KMS-11 (cell line): ENCODE measurements at regions not wholly inside any gene's neighbourhood (a gene's known extent, or its start where the extent isn't known, plus 50 kb on each side); places are given as distances from the start of the nearest gene placed in this dataset.

Experiments used
- H2AFZ ChIP-seq: fragments of 200-600 bp; sonication (generic); 2 replicates; pipeline ENCODE4 v1.6.1; 2016; ENCODE audit warnings: antibody characterized with exemption, mixed run types, low read depth
- H3K27ac ChIP-seq: fragments of 200-600 bp; sonication (generic); 2 replicates; pipeline ENCODE4 v1.6.1; 2016; ENCODE audit warnings: mild to moderate bottlenecking, mixed run types
- H3K27me3 ChIP-seq: fragments of 200-600 bp; sonication (generic); 2 replicates; pipeline ENCODE4 v1.6.1; 2017; ENCODE audit warnings: mild to moderate bottlenecking, low read depth, mixed run types, moderate library complexity; ENCODE audit not compliant: insufficient read depth
- H3K36me3 ChIP-seq: fragments of 200-600 bp; sonication (generic); 2 replicates; pipeline ENCODE4 v1.6.1; 2017; ENCODE audit warnings: mild to moderate bottlenecking, mixed run types; ENCODE audit not compliant: insufficient read depth
- H3K4me1 ChIP-seq: fragments of 200-600 bp; sonication (generic); 2 replicates; pipeline ENCODE4 v1.6.1; 2016; ENCODE audit warnings: mild to moderate bottlenecking, low read depth, mixed run types; ENCODE audit not compliant: poor library complexity, severe bottlenecking
- H3K4me2 ChIP-seq: fragments of 200-600 bp; sonication (generic); 2 replicates; pipeline ENCODE4 v1.7.0; 2016; ENCODE audit warnings: mild to moderate bottlenecking, mixed run types
- H3K4me3 ChIP-seq: fragments of 200-600 bp; sonication (generic); IDR thresholded peaks from 2 replicates; pipeline ENCODE4 v1.6.1; 2017; ENCODE audit warnings: low read depth, low read length, mixed read lengths; ENCODE audit not compliant: insufficient read depth
- H3K79me2 ChIP-seq: fragments of 200-600 bp; sonication (generic); 2 replicates; pipeline ENCODE4 v1.6.1; 2016; ENCODE audit warnings: low read depth, mixed run types; ENCODE audit not compliant: insufficient read depth
- H3K9ac ChIP-seq: fragments of 200-600 bp; sonication (generic); 2 replicates; pipeline ENCODE4 v1.6.1; 2016; ENCODE audit warnings: mild to moderate bottlenecking, mixed run types
- H4K20me1 ChIP-seq: fragments of 200-600 bp; sonication (generic); 2 replicates; pipeline ENCODE4 v1.6.1; 2016; ENCODE audit warnings: mild to moderate bottlenecking, mixed run types; ENCODE audit not compliant: insufficient read depth
- CTCF ChIP-seq: fragments of 200-600 bp; sonication (generic); conservative IDR thresholded peaks from 2 replicates; pipeline ENCODE4 v1.6.1; 2017; ENCODE audit warnings: low read depth, mild to moderate bottlenecking, antibody characterized with exemption, low read length, moderate library complexity, mixed read lengths

GRCh38 chr2:240212425-240213225 lies 72.2 kb upstream of the OTOS start:
- no peak overlapping the region for H2AFZ ChIP-seq

GRCh38 chr2:240213226-240213475 lies 72.7 kb upstream of the OTOS start:
- no peak overlapping the region for H3K27ac ChIP-seq
- no peak overlapping the region for H3K9ac ChIP-seq
- no peaks in the 10 kb centered on the region for H3K4me1 ChIP-seq
- H3K79me2 ChIP-seq = no peaks in the 10 kb centered on the region
- H3K27me3 ChIP-seq = no peaks in the 10 kb centered on the region; the same call in 1 of the 2 replicates
- H4K20me1 ChIP-seq = no peaks in the 10 kb centered on the region
- H2AFZ ChIP-seq = no peak overlapping the region
- H3K36me3 ChIP-seq = no peaks in the 10 kb centered on the region
- no peak for TF ChIP-seq CTCF
- H3K4me2 ChIP-seq = no peak overlapping the region
- no peak overlapping the region for H3K4me3 ChIP-seq

More at GRCh38 chr2:240212425-240213225, 72.2 kb upstream of the OTOS start:
- Histone ChIP-seq H3K79me2 (no peaks in the 10 kb centered on the region), H3K27ac (no peak overlapping the region), H3K4me1 (no peaks in the 10 kb centered on the region), H4K20me1 (no peaks in the 10 kb centered on the region), H3K36me3 (no peaks in the 10 kb centered on the region), H3K4me2 (no peak overlapping the region), H3K4me3 (no peak overlapping the region), H3K27me3 (no peaks in the 10 kb centered on the region; the same call in 1 of the 2 replicates), H3K9ac (no peak overlapping the region)
- no peak for TF ChIP-seq CTCF

GRCh38 chr2:240213476-240214421 lies 73.3 kb upstream of the OTOS start:
- no peaks in the 10 kb centered on the region for H4K20me1 ChIP-seq

More at GRCh38 chr2:240213476-240214421, 73.3 kb upstream of the OTOS start:
- H3K4me2 ChIP-seq = no peak overlapping the region
- no peaks in the 10 kb centered on the region for H3K79me2 ChIP-seq
- no peaks in the 10 kb centered on the region for H3K36me3 ChIP-seq
- no peak overlapping the region for H3K27ac ChIP-seq
- no peaks in the 10 kb centered on the region for H3K4me1 ChIP-seq
- no peaks in the 10 kb centered on the region; the same call in 1 of the 2 replicates for H3K27me3 ChIP-seq
- H3K9ac ChIP-seq = no peak overlapping the region
- no peak for TF ChIP-seq CTCF
- no peak overlapping the region for H2AFZ ChIP-seq
- no peak overlapping the region for H3K4me3 ChIP-seq
